ENCODE measurements at regions not wholly inside any gene's neighbourhood (a gene's known extent, or its start where the extent isn't known, plus 50 kb on each side); places are given as distances from the start of the nearest gene placed in this dataset.

- Histone ChIP-seq H3K4me1 (ENCODE audit: control extremely low read depth in 1 of 4, control insufficient read depth in 4 of 4, insufficient read depth in 4 of 4, low read length in 3 of 4) (no peaks in the 10 kb centered on the region), H3K4me3 (ENCODE audit: control insufficient read depth in 1 of 7, extremely low read depth in 1 of 7, insufficient read depth in 4 of 7, low read depth in 2 of 7, low read length in 6 of 7) (no peak overlapping the region), H3K9me3 (ENCODE audit: control extremely low read depth in 1 of 5, control insufficient read depth in 4 of 5, insufficient read depth in 2 of 5, low read depth in 1 of 5, low read length in 4 of 5) (no peaks in the 10 kb centered on the region), H3K36me3 (ENCODE audit: control insufficient read depth in 4 of 4, insufficient read depth in 4 of 4, low read length in 3 of 4) (no peaks in the 10 kb centered on the region), H3K27me3 (replicated peaks in 2 of 5; ENCODE audit: control insufficient read depth in 4 of 5, insufficient read depth in 5 of 5, low read length in 4 of 5) (peaks cover 0 to 7% (median 0%) of the 10 kb centered on the region in 5 experiments), H3K27ac (ENCODE audit: insufficient read depth in 1 of 2, low read depth in 1 of 2, low read length in 2 of 2, poor library complexity in 1 of 2, severe bottlenecking in 2 of 2) (no peak overlapping the region)
- POLR2A ChIA-PET, result no interaction called here
- CTCF ChIA-PET, result interaction anchor here (1.0 kb wide), 2 partner anchors 10 to 234 kb away, joined by 3 read pairs; no protein-coding TSS in a partner anchor
- no peak for DNase-seq
- 96% methylated on average over 9 of the region's 16 CpGs for WGBS (ENCODE audit: insufficient coverage)
Observed at GRCh38 chr5:79849486-79850315, 141.4 kb downstream of the MTX3 start.
